HL-60/S4 treated with phorbol 12-myristate 13-acetate at 8.2 ng/mL for 4 days and 3 days (cell line): ENCODE measurements at regions not wholly inside any gene's neighbourhood (a gene's known extent, or its start where the extent isn't known, plus 50 kb on each side); places are given as distances from the start of the nearest gene placed in this dataset.

ENCODE experiments used
- in situ Hi-C: fragments of 300-500 bp; cut with MboI; formaldehyde crosslinking; loops from 2 replicates; pipeline ENCODE4 v1.15.0; 2022; ENCODE audit warnings: low sequenced_read_pairs

- in situ Hi-C loops = loop anchor here (25.0 kb wide), 2 partner anchors 475 to 1250 kb away; no protein-coding TSS in a partner anchor
These were observed 282.3 kb downstream of the HGF start for GRCh38 chr7:81487516-81487915.

GRCh38 chr7:81484261-81484660 is 285.6 kb downstream of the HGF start:
- in situ Hi-C loops = loop anchor here (25.0 kb wide), 2 partner anchors 478 to 1253 kb away; no protein-coding TSS in a partner anchor

- in situ Hi-C loops = loop anchor here (25.0 kb wide), 2 partner anchors 480 to 1255 kb away; no protein-coding TSS in a partner anchor
These were observed 287.2 kb downstream of the HGF start for GRCh38 chr7:81482600-81483186.

- in situ Hi-C loops = loop anchor here (25.0 kb wide), 2 partner anchors 484 to 1259 kb away; no protein-coding TSS in a partner anchor
These were observed 291.2 kb downstream of the HGF start for GRCh38 chr7:81478664-81479063.

GRCh38 chr7:81478201-81478600 is 291.6 kb downstream of the HGF start:
- in situ Hi-C loops = loop anchor here (25.0 kb wide), 2 partner anchors 484 to 1259 kb away; no protein-coding TSS in a partner anchor

GRCh38 chr7:81473236-81473635 is 296.6 kb downstream of the HGF start:
- in situ Hi-C loops = loop anchor here (25.0 kb wide), 1 partner anchor 761 kb away; no protein-coding TSS in a partner anchor

GRCh38 chr7:81470724-81471379 is 299.0 kb downstream of the HGF start:
- in situ Hi-C loops = loop anchor here (25.0 kb wide), 1 partner anchor 759 kb away; no protein-coding TSS in a partner anchor

- in situ Hi-C loops = loop anchor here (25.0 kb wide), 1 partner anchor 758 kb away; no protein-coding TSS in a partner anchor
These were observed 299.8 kb downstream of the HGF start for GRCh38 chr7:81469869-81470723.

- in situ Hi-C loops = loop anchor here (25.0 kb wide), 1 partner anchor 757 kb away; no protein-coding TSS in a partner anchor
These were observed 300.5 kb downstream of the HGF start for GRCh38 chr7:81469153-81469868.

GRCh38 chr7:81468526-81468925 is 301.3 kb downstream of the HGF start:
- in situ Hi-C loops = loop anchor here (25.0 kb wide), 1 partner anchor 756 kb away; no protein-coding TSS in a partner anchor

GRCh38 chr7:81467964-81468363 is 301.9 kb downstream of the HGF start:
- in situ Hi-C loops = loop anchor here (25.0 kb wide), 1 partner anchor 756 kb away; no protein-coding TSS in a partner anchor

- in situ Hi-C loops = loop anchor here (25.0 kb wide), 1 partner anchor 750 kb away; no protein-coding TSS in a partner anchor
These were observed 307.2 kb downstream of the HGF start for GRCh38 chr7:81462672-81463071.

- in situ Hi-C loops = loop anchor here (25.0 kb wide), 1 partner anchor 748 kb away; no protein-coding TSS in a partner anchor
These were observed 309.4 kb downstream of the HGF start for GRCh38 chr7:81460250-81461045.

GRCh38 chr7:81459485-81459884 is 310.4 kb downstream of the HGF start:
- in situ Hi-C loops = loop anchor here (25.0 kb wide), 1 partner anchor 747 kb away; no protein-coding TSS in a partner anchor

GRCh38 chr7:81457852-81458522 is 311.9 kb downstream of the HGF start:
- in situ Hi-C loops = loop anchor here (25.0 kb wide), 1 partner anchor 746 kb away; no protein-coding TSS in a partner anchor

GRCh38 chr7:81453770-81454169 is 316.1 kb downstream of the HGF start:
- in situ Hi-C loops = loop anchor here (25.0 kb wide), 1 partner anchor 741 kb away; no protein-coding TSS in a partner anchor

GRCh38 chr7:81449105-81449504 is 320.7 kb downstream of the HGF start:
- in situ Hi-C loops = no loop called here

- in situ Hi-C loops = no loop called here
These were observed 322.4 kb downstream of the HGF start for GRCh38 chr7:81447351-81447952.
